IMR-90 (cell line): ENCODE measurements at regions not wholly inside any gene's neighbourhood (a gene's known extent, or its start where the extent isn't known, plus 50 kb on each side); places are given as distances from the start of the nearest gene placed in this dataset.

Experiments used
- ATAC-seq: fragments of 200-7000 bp; cut with Tn5 transposase; 2 replicates; pipeline ENCODE4 v1.9.1; 2020; ENCODE audit warnings: low read depth, mild to moderate bottlenecking, moderate library complexity
- BruUV-seq: library from RNA; stranded (reverse); fragments of 400-500 nt; replicated peaks from 2 replicates; lab custom pipeline; 2021; lab: Mats Ljungman, UMichigan
- CTCF ChIA-PET: fragments of 300-600 bp; formaldehyde crosslinking; extraction: SDS; loops from one replicate; lab custom pipeline; 2021; ENCODE audit warnings: antibody characterized with exemption; lab: Yijun Ruan, JAX
- POLR2A ChIA-PET: fragments of 300-600 bp; sonication (Branson Sonifier 250); formaldehyde crosslinking; loops from one replicate; lab custom pipeline; 2022; ENCODE audit warnings: antibody characterized with exemption; ENCODE audit not compliant: unreplicated experiment; lab: Charles Lee
- DNase-seq: peaks from one replicate; pipeline ENCODE4 v3.0.0; 2013
- H2AFZ ChIP-seq: replicated peaks from 2 replicates; pipeline ENCODE3; 2013; ENCODE audit warnings: low read length, mild to moderate bottlenecking; ENCODE audit not compliant: poor library complexity
- H2AK5ac ChIP-seq: 2 replicates; pipeline ENCODE4 v1.6.1; 2013; ENCODE audit warnings: low read depth, low read length, inconsistent platforms
- H2AK9ac ChIP-seq: replicated peaks from 2 replicates; pipeline ENCODE3; 2013; ENCODE audit warnings: mild to moderate bottlenecking, low read depth, low read length, moderate library complexity; ENCODE audit not compliant: poor library complexity
- H2BK120ac ChIP-seq: 2 replicates; pipeline ENCODE4 v1.6.1; 2013; ENCODE audit warnings: low read depth, low read length, inconsistent platforms
- H2BK15ac ChIP-seq: 3 replicates; pipeline ENCODE4 v1.6.1; 2013; ENCODE audit warnings: low read depth, low read length, inconsistent platforms
- H2BK20ac ChIP-seq: 2 replicates; pipeline ENCODE4 v1.6.1; 2013; ENCODE audit warnings: low read depth, mild to moderate bottlenecking, inconsistent platforms, low read length, moderate library complexity
- H2BK5ac ChIP-seq: 2 replicates; pipeline ENCODE4 v1.6.1; 2013; ENCODE audit warnings: mild to moderate bottlenecking, low read depth, low read length, inconsistent platforms; ENCODE audit not compliant: poor library complexity, severe bottlenecking
- H3K14ac ChIP-seq: replicated peaks from 2 replicates; pipeline ENCODE4 v1.6.1; 2013; ENCODE audit warnings: low read depth, low read length, inconsistent platforms
- H3K18ac ChIP-seq: 2 replicates; pipeline ENCODE4 v1.6.1; 2013; ENCODE audit warnings: low read depth, low read length, control low read depth
- H3K23ac ChIP-seq: 2 replicates; pipeline ENCODE4 v1.6.1; 2013; ENCODE audit warnings: low read depth, low read length, inconsistent platforms
- H3K27ac ChIP-seq: 2 replicates; pipeline ENCODE4 v1.5.1; 2013; ENCODE audit warnings: mild to moderate bottlenecking, control low read depth, low read length; ENCODE audit not compliant: insufficient read depth
- H3K27me3 ChIP-seq: 2 replicates; pipeline ENCODE4 v1.6.1; 2013; ENCODE audit warnings: low read length; ENCODE audit not compliant: control insufficient read depth, insufficient read depth
- H3K36me3 ChIP-seq: 2 replicates; pipeline ENCODE4 v1.6.1; 2013; ENCODE audit warnings: low read length, mixed read lengths; ENCODE audit not compliant: control insufficient read depth, insufficient read depth
- H3K4ac ChIP-seq: 2 replicates; pipeline ENCODE4 v1.6.1; 2013; ENCODE audit warnings: low read depth, low read length, inconsistent platforms
- H3K4me1 ChIP-seq: 2 replicates; pipeline ENCODE4 v1.6.1; 2013; ENCODE audit warnings: low read length, mixed read lengths; ENCODE audit not compliant: control insufficient read depth, insufficient read depth
- H3K4me2 ChIP-seq: 2 replicates; pipeline ENCODE4 v1.6.1; 2013; ENCODE audit warnings: low read depth, mild to moderate bottlenecking, control low read depth, low read length, moderate library complexity
- H3K4me3 ChIP-seq: 2 replicates; pipeline ENCODE4 v1.5.1; 2013; ENCODE audit warnings: low read depth, mild to moderate bottlenecking, control low read depth, low read length, moderate library complexity; ENCODE audit not compliant: insufficient read depth
- H3K56ac ChIP-seq: 2 replicates; pipeline ENCODE4 v1.6.1; 2013; ENCODE audit warnings: low read length, inconsistent platforms; ENCODE audit not compliant: insufficient read depth; ENCODE audit errors: extremely low read depth
- H3K79me1 ChIP-seq, 2 experiments: 2 replicates each; pipeline ENCODE4 v1.6.1; 2013; ENCODE audit warnings: low read length in 2 of 2, inconsistent platforms in 1 of 2, low read depth in 1 of 2
- H3K9ac ChIP-seq: 2 replicates; pipeline ENCODE4 v1.6.1; 2013; ENCODE audit warnings: low read depth, low read length, control low read depth
- H3K9me1 ChIP-seq: 2 replicates; pipeline ENCODE4 v1.6.1; 2013; ENCODE audit warnings: low read length, inconsistent platforms; ENCODE audit not compliant: insufficient read depth
- H3K9me3 ChIP-seq: 2 replicates; pipeline ENCODE4 v1.6.1; 2013; ENCODE audit warnings: low read length; ENCODE audit not compliant: control insufficient read depth, insufficient read depth
- H4K20me1 ChIP-seq: 2 replicates; pipeline ENCODE4 v1.6.1; 2013; ENCODE audit warnings: low read length, inconsistent platforms; ENCODE audit not compliant: insufficient read depth
- H4K5ac ChIP-seq: 2 replicates; pipeline ENCODE4 v1.6.1; 2013; ENCODE audit warnings: mild to moderate bottlenecking, low read depth, low read length, control low read depth
- H4K8ac ChIP-seq, 2 experiments: 2 replicates each; pipeline ENCODE4 v1.6.1; 2013; ENCODE audit warnings: low read depth in 2 of 2, low read length in 2 of 2, control low read depth in 1 of 2, inconsistent platforms in 1 of 2
- H4K91ac ChIP-seq: 2 replicates; pipeline ENCODE4 v1.6.1; 2013; ENCODE audit warnings: low read depth, low read length, inconsistent platforms; ENCODE audit not compliant: insufficient read depth
- CEBPB ChIP-seq: IDR thresholded peaks from 2 replicates; pipeline ENCODE4 v1.6.1; 2012; ENCODE audit warnings: low read depth, low read length, improper control_type of control experiment
- POLR2A ChIP-seq: IDR thresholded peaks from 2 replicates; pipeline ENCODE4 v1.6.1; 2012; ENCODE audit warnings: mild to moderate bottlenecking, low read depth, low read length
- WGBS, 2 experiments: methylation state at CpG; one replicate each; pipeline versions ENCODE4 v1.1.5 to v1.1.7; 2013; ENCODE audit warnings: missing lambda C conversion rate in 2 of 2; ENCODE audit not compliant: insufficient read length in 1 of 2; ENCODE audit errors: extremely low coverage in 2 of 2; 5-methylcytosine and 5-hydroxymethylcytosine counted together
- dilution Hi-C: fragments of 300-500 bp; cut with HindIII; formaldehyde crosslinking; loops from one replicate; pipeline ENCODE4 v1.14.3; 2018; ENCODE audit warnings: low sequenced_read_pairs; ENCODE audit not compliant: unreplicated experiment
- in situ Hi-C: fragments of 300-500 bp; cut with MboI; formaldehyde crosslinking; loops from 3 replicates; pipeline ENCODE4 v1.14.3; 2019; ENCODE audit warnings: low sequenced_read_pairs, inconsistent platforms, mixed read lengths
- intact Hi-C: fragments of 100-400 bp; cut with micrococcal nuclease; formaldehyde crosslinking; loops from 2 replicates; pipeline ENCODE4 v1.10.0; 2022

DNA sequence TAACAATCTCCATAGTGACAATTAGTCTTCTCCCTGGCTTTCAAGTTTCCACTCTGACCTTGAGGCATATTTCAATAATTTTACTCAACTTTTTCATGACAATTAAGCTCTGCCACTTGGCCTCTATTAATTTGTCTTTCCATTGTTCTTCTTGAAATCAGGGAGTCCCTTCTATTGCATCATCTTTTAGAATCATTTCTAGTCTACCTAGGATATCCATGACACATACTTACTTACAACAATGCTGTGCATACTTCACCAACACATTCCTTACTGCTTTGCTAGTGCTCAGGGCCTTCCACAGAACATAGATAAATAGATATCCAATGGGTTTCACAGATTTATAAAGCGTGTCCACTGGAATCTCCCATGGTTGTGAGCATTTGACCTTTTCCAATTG, 331.5 kb upstream of the LRP1B start:
- no peak overlapping the region for H3K4me2 ChIP-seq
- no CpG with 5 or more reads among the region's 1 CpG for WGBS, 2 experiments
- H3K23ac ChIP-seq = no peak overlapping the region
- in situ Hi-C loops = no loop called here
- no peaks in the 10 kb centered on the region for H4K20me1 ChIP-seq
- no peak overlapping the region for H4K91ac ChIP-seq
- H2AFZ ChIP-seq = no peak overlapping the region
- H3K27me3 ChIP-seq = no peaks in the 10 kb centered on the region
- H3K18ac ChIP-seq = no peak overlapping the region
- no peak overlapping the region for H2BK120ac ChIP-seq
- H2BK15ac ChIP-seq = no peak overlapping the region
- no peak overlapping the region for H3K4ac ChIP-seq
- intact Hi-C loops = no loop called here
- H3K56ac ChIP-seq = no peak overlapping the region
- no peaks in the 10 kb centered on the region for H3K4me1 ChIP-seq
- POLR2A ChIA-PET = no interaction called here
- dilution Hi-C loops = no loop called here
- H3K14ac ChIP-seq = no peak overlapping the region
- ATAC-seq = no peak
- CTCF ChIA-PET = interaction anchor here (0.7 kb wide), 1 partner anchor 1478 kb away, joined by 3 read pairs; no protein-coding TSS in a partner anchor
- no peak overlapping the region for H2BK20ac ChIP-seq
- no peak overlapping the region for H4K8ac ChIP-seq
- no peaks in the 10 kb centered on the region for H3K79me1 ChIP-seq
- no peaks in the 10 kb centered on the region for H3K36me3 ChIP-seq
- no peak for DNase-seq
- no peaks in the 10 kb centered on the region for H3K9me1 ChIP-seq
- TF ChIP-seq CEBPB (peak; percentile 57), POLR2A (no peak)
- no peak overlapping the region for H3K4me3 ChIP-seq
- no peak overlapping the region for H3K27ac ChIP-seq
- BruUV-seq = no TSS peak
- no peak overlapping the region for H3K9ac ChIP-seq
- H4K5ac ChIP-seq = no peak overlapping the region
- no peak overlapping the region for H2BK5ac ChIP-seq
- no peak overlapping the region for H2AK5ac ChIP-seq
- H3K9me3 ChIP-seq = no peaks in the 10 kb centered on the region
- no peak overlapping the region for H2AK9ac ChIP-seq
